H1 (cell line): ENCODE measurements at regions not wholly inside any gene's neighbourhood (a gene's known extent, or its start where the extent isn't known, plus 50 kb on each side); places are given as distances from the start of the nearest gene placed in this dataset. TPM values are rescaled to one million over a fixed set of nuclear protein-coding genes. Genes with fewer than 3 reads are reported as not detected.
"Not testable (repeated sequence)": the region's sequence is repeated elsewhere in the genome, so short reads cannot be mapped to it uniquely, and the experiment has no call there.

Experiments
- CTCF ChIA-PET: fragments of 300-600 bp; sonication (Branson Sonifier 250); formaldehyde crosslinking; loops from one replicate; lab custom pipeline; 2021; ENCODE audit not compliant: partially characterized antibody; lab: Charles Lee
- POLR2A ChIA-PET: fragments of 300-600 bp; sonication (Branson Sonifier 250); formaldehyde crosslinking; loops from one replicate; lab custom pipeline; 2021; ENCODE audit warnings: inconsistent platforms; ENCODE audit not compliant: partially characterized antibody; lab: Charles Lee
- DNase-seq, 2 experiments: peaks; one replicate each; pipeline versions ENCODE4 v3.0.0 to v3.0.0-alpha.2; 2010 to 2022; ENCODE audit warnings: low spot score in 2 of 2, low read depth in 1 of 2, mixed read lengths in 1 of 2
- FAIRE-seq: peaks from 2 replicates; lab custom pipeline; 2011; peaks lifted over from hg19 to GRCh38; lab: Jason Lieb, UNC
- H2AFZ ChIP-seq: 2 replicates; pipeline ENCODE4 v1.8.1; 2012; ENCODE audit warnings: low read length, inconsistent platforms
- H2AK5ac ChIP-seq: 2 replicates; pipeline ENCODE4 v1.6.1; 2013; ENCODE audit warnings: low read depth, low read length
- H2BK120ac ChIP-seq: replicated peaks from 2 replicates; pipeline ENCODE3; 2013; ENCODE audit warnings: low read depth, low read length, inconsistent platforms
- H2BK12ac ChIP-seq: 2 replicates; pipeline ENCODE4 v1.6.1; 2013; ENCODE audit warnings: low read depth, low read length
- H2BK15ac ChIP-seq: 2 replicates; pipeline ENCODE4 v1.6.1; 2013; ENCODE audit warnings: low read length
- H2BK20ac ChIP-seq: 2 replicates; pipeline ENCODE4 v1.6.1; 2013; ENCODE audit warnings: low read length
- H2BK5ac ChIP-seq: 2 replicates; pipeline ENCODE4 v1.6.1; 2013; ENCODE audit warnings: low read depth, low read length
- H3K14ac ChIP-seq: 2 replicates; pipeline ENCODE4 v1.6.1; 2013; ENCODE audit warnings: inconsistent platforms; ENCODE audit not compliant: insufficient read length
- H3K18ac ChIP-seq: 2 replicates; pipeline ENCODE4 v1.6.1; 2013; ENCODE audit warnings: low read length; ENCODE audit errors: extremely low read depth
- H3K23ac ChIP-seq: 2 replicates; pipeline ENCODE4 v1.6.1; 2013; ENCODE audit warnings: inconsistent platforms; ENCODE audit not compliant: insufficient read length
- H3K23me2 ChIP-seq: 2 replicates; pipeline ENCODE4 v1.6.1; 2013; ENCODE audit warnings: low read depth, low read length
- H3K27ac ChIP-seq: 2 replicates; pipeline ENCODE4 v1.6.1; 2011; ENCODE audit warnings: low read depth, low read length, inconsistent platforms
- H3K27me3 ChIP-seq, 4 experiments: replicated peaks in 1 of 4; 1 replicate in 1 of 4; 2 replicates in 3 of 4; pipeline versions ENCODE4 v1.6.1 to v1.8.1; 2011 to 2013; ENCODE audit warnings: low read length in 3 of 4, mild to moderate bottlenecking in 3 of 4, inconsistent platforms in 2 of 4, mixed read lengths in 2 of 4, moderate library complexity in 1 of 4; ENCODE audit not compliant: control insufficient read depth in 3 of 4, insufficient read depth in 3 of 4; ENCODE audit errors: extremely low read depth in 1 of 4
- H3K36me3 ChIP-seq, 4 experiments: 2 replicates each; pipeline versions ENCODE4 v1.6.1 to v1.8.1; 2011 to 2013; ENCODE audit warnings: mild to moderate bottlenecking in 4 of 4, low read length in 3 of 4, moderate library complexity in 2 of 4, control low read depth in 1 of 4, inconsistent platforms in 1 of 4; ENCODE audit not compliant: insufficient read depth in 4 of 4, control insufficient read depth in 2 of 4
- H3K4ac ChIP-seq: replicated peaks from 2 replicates; pipeline ENCODE3; 2013; ENCODE audit warnings: low read length, low read depth, mixed read lengths, inconsistent platforms; ENCODE audit not compliant: insufficient read length
- H3K4me1 ChIP-seq, 4 experiments: replicated peaks in 1 of 4; 1 replicate in 1 of 4; 2 replicates in 3 of 4; pipeline versions ENCODE4 v1.6.1 to v1.8.1; 2011 to 2013; ENCODE audit warnings: low read length in 3 of 4, inconsistent platforms in 2 of 4, mixed read lengths in 1 of 4; ENCODE audit not compliant: insufficient read depth in 4 of 4, control insufficient read depth in 3 of 4
- H3K4me2 ChIP-seq, 2 experiments: 2 replicates each; pipeline versions ENCODE4 v1.6.1 to v1.8.1; 2011 to 2013; ENCODE audit warnings: low read depth in 2 of 2, low read length in 2 of 2, control low read depth in 1 of 2, inconsistent platforms in 1 of 2, mild to moderate bottlenecking in 1 of 2; ENCODE audit not compliant: insufficient read depth in 1 of 2
- H3K4me3 ChIP-seq, 4 experiments: fragments of 200-600, 300-600 bp in 1 of 4; sonication (generic), shearing (Covaris generic), sonication (Bioruptor Twin) in 1 of 4; 2 replicates each; pipeline versions ENCODE4 v1.5.1 to v1.8.1; 2011 to 2016; ENCODE audit warnings: low read length in 4 of 4, low read depth in 3 of 4, control low read depth in 2 of 4, inconsistent platforms in 2 of 4, mild to moderate bottlenecking in 2 of 4, mixed read lengths in 1 of 4, moderate library complexity in 1 of 4; ENCODE audit not compliant: insufficient read depth in 2 of 4; ENCODE audit errors: extremely low read depth in 1 of 4
- H3K56ac ChIP-seq: replicated peaks from 2 replicates; pipeline ENCODE3; 2013; ENCODE audit warnings: low read depth, mild to moderate bottlenecking, mixed read lengths, low read length, inconsistent platforms; ENCODE audit not compliant: insufficient read length
- H3K79me1 ChIP-seq: 2 replicates; pipeline ENCODE4 v1.6.1; 2013; ENCODE audit warnings: low read depth, low read length, control low read depth
- H3K79me2 ChIP-seq, 2 experiments: 2 replicates each; pipeline versions ENCODE4 v1.6.1 to v1.8.1; 2012 to 2013; ENCODE audit warnings: low read length in 2 of 2, mild to moderate bottlenecking in 2 of 2, inconsistent platforms in 1 of 2; ENCODE audit not compliant: insufficient read depth in 2 of 2, control insufficient read depth in 1 of 2
- H3K9ac ChIP-seq, 4 experiments: replicated peaks in 1 of 4; 1 replicate in 1 of 4; 2 replicates in 3 of 4; pipeline versions ENCODE4 v1.6.1 to v1.8.1; 2011 to 2013; ENCODE audit warnings: low read depth in 3 of 4, low read length in 3 of 4, control low read depth in 2 of 4, mild to moderate bottlenecking in 2 of 4, moderate library complexity in 2 of 4, inconsistent platforms in 1 of 4; ENCODE audit errors: extremely low read depth in 1 of 4
- H3K9me3 ChIP-seq, 2 experiments: 2 replicates each; pipeline versions ENCODE4 v1.6.1 to v1.8.1; 2012 to 2013; ENCODE audit warnings: mild to moderate bottlenecking in 2 of 2, moderate library complexity in 2 of 2, control low read depth in 1 of 2, inconsistent platforms in 1 of 2, low read depth in 1 of 2, low read length in 1 of 2, mixed read lengths in 1 of 2; ENCODE audit not compliant: insufficient read depth in 2 of 2
- H4K20me1 ChIP-seq, 2 experiments: replicated peaks in 1 of 2; 2 replicates each; pipeline versions ENCODE3 to v1.8.1; 2011 to 2013; ENCODE audit warnings: inconsistent platforms in 2 of 2, low read length in 2 of 2, mild to moderate bottlenecking in 1 of 2; ENCODE audit not compliant: insufficient read depth in 2 of 2, control insufficient read depth in 1 of 2
- H4K5ac ChIP-seq: 2 replicates; pipeline ENCODE4 v1.6.1; 2013; ENCODE audit warnings: low read length, low read depth, mixed read lengths, inconsistent platforms; ENCODE audit not compliant: insufficient read length
- H4K8ac ChIP-seq: 2 replicates; pipeline ENCODE4 v1.8.0; 2013; ENCODE audit warnings: mild to moderate bottlenecking, moderate library complexity, low read length, inconsistent platforms; ENCODE audit not compliant: insufficient read depth; ENCODE audit errors: extremely low read depth
- H4K91ac ChIP-seq: replicated peaks from 2 replicates; pipeline ENCODE3; 2013; ENCODE audit warnings: low read length, mixed read lengths, inconsistent platforms; ENCODE audit not compliant: insufficient read length
- WGBS, 2 experiments: shearing (Covaris generic) in 1 of 2; methylation state at CpG; one replicate each; pipeline versions ENCODE4 v1.1.6 to v1.1.7; 2013 to 2015; ENCODE audit warnings: low lambda C conversion rate in 2 of 2, mixed read lengths in 2 of 2, inconsistent platforms in 1 of 2, low coverage in 1 of 2, missing lambda C conversion rate in 1 of 2; ENCODE audit not compliant: insufficient replicate concordance in 2 of 2, insufficient coverage in 1 of 2, insufficient read length in 1 of 2; ENCODE audit errors: extremely low coverage in 1 of 2, missing lambda C conversion rate in 1 of 2; 5-methylcytosine and 5-hydroxymethylcytosine counted together
- small RNA-seq: library from polyadenylated mRNA; stranded (forward); fragments of <200 nt; extraction: miRNeasy Mini kit (QIAGEN cat#:217004); gene quantifications from one replicate; pipeline ENCODE3, GENCODE V24; 2013; ENCODE audit not compliant: insufficient read depth

- 86% methylated on average over 1 of the region's 1 CpG; no CpG with 5 or more reads in 1 of the 2 experiments for WGBS, 2 experiments
- H3K18ac ChIP-seq, H2BK120ac ChIP-seq, H3K4ac ChIP-seq, DNase-seq, H2BK12ac ChIP-seq, FAIRE-seq, H2BK15ac ChIP-seq, H3K79me1 ChIP-seq, H2AFZ ChIP-seq, H3K4me2 ChIP-seq, H4K8ac ChIP-seq, POLR2A ChIA-PET, H3K27me3 ChIP-seq, H2BK20ac ChIP-seq, H4K5ac ChIP-seq, H3K14ac ChIP-seq, H4K91ac ChIP-seq, H3K23ac ChIP-seq, H3K36me3 ChIP-seq, H3K56ac ChIP-seq, H3K23me2 ChIP-seq, H3K9me3 ChIP-seq, H2AK5ac ChIP-seq, H3K9ac ChIP-seq, H2BK5ac ChIP-seq, H3K27ac ChIP-seq, H3K4me3 ChIP-seq, H3K79me2 ChIP-seq, H3K4me1 ChIP-seq, CTCF ChIA-PET, H4K20me1 ChIP-seq: not testable (repeated sequence)
These were observed 51.4 kb upstream of the SLC1A3 start for GRCh38 chr5:36555035-36555434.

Small RNA genes in the stretch of these regions (small RNA-seq; reads per million reads assigned to genes)
- not detected for gene RNA5SP181
